ENCODE measurements at regions not wholly inside any gene's neighbourhood (a gene's known extent, or its start where the extent isn't known, plus 50 kb on each side); places are given as distances from the start of the nearest gene placed in this dataset.
"Not testable (repeated sequence)": the region's sequence is repeated elsewhere in the genome, so short reads cannot be mapped to it uniquely, and the experiment has no call there.

GRCh38 chr18:27301615-27302378, 116.7 kb upstream of the CHST9 start:
- TF ChIP-seq CTCF (IDR thresholded peaks at IDR 0.05) = no peak
- Mint-ChIP-seq H3K36me3 (ENCODE audit: unreplicated experiment) (no peaks in the 10 kb centered on the region), H3K27ac (ENCODE audit: unreplicated experiment) (no peak overlapping the region), H3K4me3 (ENCODE audit: unreplicated experiment) (no peak overlapping the region), H3K9me3 (ENCODE audit: unreplicated experiment) (no peaks in the 10 kb centered on the region), H3K27me3 (ENCODE audit: unreplicated experiment) (peaks cover 23% of the 10 kb centered on the region), H3K4me1 (ENCODE audit: unreplicated experiment) (no peaks in the 10 kb centered on the region)
- no peak for DNase-seq (ENCODE audit: extremely low spot score, unreplicated experiment)

- no peaks in the 10 kb centered on the region for H3K4me1 Mint-ChIP-seq (ENCODE audit: unreplicated experiment)
- no peaks in the 10 kb centered on the region for H3K36me3 Mint-ChIP-seq (ENCODE audit: unreplicated experiment)
- H3K9me3 Mint-ChIP-seq (ENCODE audit: unreplicated experiment) = no peaks in the 10 kb centered on the region
- H3K4me3 Mint-ChIP-seq (ENCODE audit: unreplicated experiment) = no peak overlapping the region
- peak; percentile 76 for TF ChIP-seq CTCF (IDR thresholded peaks at IDR 0.05)
- DNase-seq (ENCODE audit: extremely low spot score, unreplicated experiment) = no peak
- peaks cover 21% of the 10 kb centered on the region for H3K27me3 Mint-ChIP-seq (ENCODE audit: unreplicated experiment)
- H3K27ac Mint-ChIP-seq (ENCODE audit: unreplicated experiment) = no peak overlapping the region
These were observed 113.2 kb upstream of the CHST9 start for GRCh38 chr18:27298214-27298804.

GRCh38 chr18:27285973-27286562, 101.0 kb upstream of the CHST9 start:
- not testable (repeated sequence) for DNase-seq (ENCODE audit: extremely low spot score, unreplicated experiment); H3K4me3 Mint-ChIP-seq (ENCODE audit: unreplicated experiment); H3K27ac Mint-ChIP-seq (ENCODE audit: unreplicated experiment); H3K4me1 Mint-ChIP-seq (ENCODE audit: unreplicated experiment); H3K27me3 Mint-ChIP-seq (ENCODE audit: unreplicated experiment); H3K9me3 Mint-ChIP-seq (ENCODE audit: unreplicated experiment); H3K36me3 Mint-ChIP-seq (ENCODE audit: unreplicated experiment)

- Mint-ChIP-seq H3K4me3 (ENCODE audit: unreplicated experiment) (no peak overlapping the region), H3K27me3 (ENCODE audit: unreplicated experiment) (peaks cover 7% of the 10 kb centered on the region), H3K9me3 (ENCODE audit: unreplicated experiment) (no peaks in the 10 kb centered on the region), H3K4me1 (ENCODE audit: unreplicated experiment) (no peaks in the 10 kb centered on the region), H3K36me3 (ENCODE audit: unreplicated experiment) (no peaks in the 10 kb centered on the region), H3K27ac (ENCODE audit: unreplicated experiment) (no peak overlapping the region)
- TF ChIP-seq CTCF (IDR thresholded peaks at IDR 0.05) = no peak
- DNase-seq (ENCODE audit: extremely low spot score, unreplicated experiment) = no peak
These were observed 93.0 kb upstream of the CHST9 start for GRCh38 chr18:27278131-27278530.

- no peak overlapping the region for H3K4me3 Mint-ChIP-seq (ENCODE audit: unreplicated experiment)
- no peak for DNase-seq (ENCODE audit: extremely low spot score, unreplicated experiment)
- H3K36me3 Mint-ChIP-seq (ENCODE audit: unreplicated experiment) = no peaks in the 10 kb centered on the region
- peaks cover 7% of the 10 kb centered on the region for H3K27me3 Mint-ChIP-seq (ENCODE audit: unreplicated experiment)
- no peaks in the 10 kb centered on the region for H3K9me3 Mint-ChIP-seq (ENCODE audit: unreplicated experiment)
- H3K27ac Mint-ChIP-seq (ENCODE audit: unreplicated experiment) = no peak overlapping the region
- no peak for TF ChIP-seq CTCF (IDR thresholded peaks at IDR 0.05)
- no peaks in the 10 kb centered on the region for H3K4me1 Mint-ChIP-seq (ENCODE audit: unreplicated experiment)
These were observed 92.4 kb upstream of the CHST9 start for GRCh38 chr18:27277554-27277953.

Data from osteocyte (in vitro differentiated cells).